Gastroesophageal sphincter (tissue), 3 donors: ENCODE measurements at regions not wholly inside any gene's neighbourhood (a gene's known extent, or its start where the extent isn't known, plus 50 kb on each side); places are given as distances from the start of the nearest gene placed in this dataset.
A peak's percentile ranks its signal among the peaks of the same experiment; 100 is the strongest.

Experiments used
- EP300 ChIP-seq: sonication (generic); formaldehyde crosslinking; IDR thresholded peaks from one replicate; pipeline ENCODE4 v1.6.1; 2017; ENCODE audit warnings: antibody characterized with exemption, mild to moderate bottlenecking
- TF ChIP-seq, protein P1 (sequence below), 4 experiments: fragments of 200-600 bp in 2 of 4; fragments of 450-650 bp in 2 of 4; sonication (generic) in 1 of 4; IDR thresholded peaks; one replicate each; pipeline ENCODE4 v1.5.1; 2017 to 2019; ENCODE audit warnings: antibody characterized with exemption in 4 of 4, mild to moderate bottlenecking in 2 of 4, moderate library complexity in 2 of 4

DNA sequence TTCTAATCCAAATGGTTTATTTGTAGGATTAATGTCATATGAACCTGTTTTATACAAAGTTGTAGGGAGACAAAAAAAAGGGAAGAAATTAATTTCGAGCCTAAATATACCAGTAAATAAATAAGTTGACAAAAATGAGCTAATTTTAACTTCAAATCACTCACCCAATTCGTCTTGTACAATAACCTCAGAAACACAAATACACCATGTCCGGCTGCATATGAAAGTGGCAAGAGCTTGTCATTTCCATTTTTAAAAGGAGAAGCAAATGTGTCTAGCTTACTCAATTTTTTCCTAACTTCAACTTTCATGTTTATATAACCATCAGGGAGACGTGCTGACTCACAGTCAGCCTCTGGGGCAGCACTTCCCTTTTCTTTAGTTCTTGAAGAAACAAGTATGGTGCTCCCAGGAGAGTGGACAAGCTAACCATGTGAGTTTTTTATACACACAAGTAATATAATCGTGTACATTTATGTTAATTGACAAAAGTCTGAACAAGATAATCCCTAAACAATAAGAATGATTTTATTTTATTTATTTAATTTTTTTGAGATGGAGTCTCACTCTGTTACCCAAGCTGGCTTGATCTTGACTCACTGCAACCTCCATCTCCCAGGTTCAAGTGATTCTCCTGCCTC lies 55.5 kb upstream of the SGK1 start:
- TF ChIP-seq, protein P1, sequence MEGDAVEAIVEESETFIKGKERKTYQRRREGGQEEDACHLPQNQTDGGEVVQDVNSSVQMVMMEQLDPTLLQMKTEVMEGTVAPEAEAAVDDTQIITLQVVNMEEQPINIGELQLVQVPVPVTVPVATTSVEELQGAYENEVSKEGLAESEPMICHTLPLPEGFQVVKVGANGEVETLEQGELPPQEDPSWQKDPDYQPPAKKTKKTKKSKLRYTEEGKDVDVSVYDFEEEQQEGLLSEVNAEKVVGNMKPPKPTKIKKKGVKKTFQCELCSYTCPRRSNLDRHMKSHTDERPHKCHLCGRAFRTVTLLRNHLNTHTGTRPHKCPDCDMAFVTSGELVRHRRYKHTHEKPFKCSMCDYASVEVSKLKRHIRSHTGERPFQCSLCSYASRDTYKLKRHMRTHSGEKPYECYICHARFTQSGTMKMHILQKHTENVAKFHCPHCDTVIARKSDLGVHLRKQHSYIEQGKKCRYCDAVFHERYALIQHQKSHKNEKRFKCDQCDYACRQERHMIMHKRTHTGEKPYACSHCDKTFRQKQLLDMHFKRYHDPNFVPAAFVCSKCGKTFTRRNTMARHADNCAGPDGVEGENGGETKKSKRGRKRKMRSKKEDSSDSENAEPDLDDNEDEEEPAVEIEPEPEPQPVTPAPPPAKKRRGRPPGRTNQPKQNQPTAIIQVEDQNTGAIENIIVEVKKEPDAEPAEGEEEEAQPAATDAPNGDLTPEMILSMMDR (IDR thresholded peaks at IDR 0.05): peak in 1 of 4 experiments; percentile 13
- no peak for TF ChIP-seq EP300
